GM19324 (cell line): ENCODE measurements at regions not wholly inside any gene's neighbourhood (a gene's known extent, or its start where the extent isn't known, plus 50 kb on each side); places are given as distances from the start of the nearest gene placed in this dataset.
"Not testable (repeated sequence)": the region's sequence is repeated elsewhere in the genome, so short reads cannot be mapped to it uniquely, and the experiment has no call there.

ENCODE experiments used
- ATAC-seq: cut with Tn5 transposase; IDR thresholded peaks from one replicate; pipeline ENCODE4 v1.9.1; 2021; ENCODE audit warnings: mild to moderate bottlenecking, moderate library complexity; ENCODE audit not compliant: unreplicated experiment, low FRiP score

DNA sequence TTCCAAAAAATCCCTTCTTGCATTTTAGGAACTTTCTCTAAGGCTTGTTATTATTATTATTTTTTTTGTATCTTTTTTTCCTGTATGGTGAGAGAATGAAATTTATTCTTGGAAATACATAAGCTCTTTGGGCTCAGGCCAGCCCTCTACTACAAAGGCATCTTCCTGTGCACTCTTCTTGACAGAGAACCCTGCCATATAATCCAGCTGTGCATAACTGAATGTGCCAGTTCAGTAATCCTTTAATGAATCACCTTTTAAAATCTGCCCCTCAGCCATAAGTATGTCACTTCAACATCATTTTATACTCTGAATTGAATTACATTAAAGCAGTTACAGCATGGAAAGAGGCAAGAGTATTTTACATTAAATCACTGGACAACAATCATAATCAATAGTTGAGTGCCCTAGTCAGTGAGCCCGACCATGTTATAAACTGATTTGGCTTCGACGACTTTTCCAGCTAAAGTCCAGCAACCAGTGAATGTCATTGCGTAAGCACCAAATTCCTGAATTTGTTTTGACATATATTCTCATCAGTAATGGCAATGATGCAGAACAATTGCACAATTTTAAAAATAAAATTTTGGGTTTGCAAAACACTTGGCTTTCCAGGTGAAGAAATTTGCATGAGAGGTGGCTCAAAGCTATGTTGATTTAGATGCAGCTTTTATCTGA, 59.2 kb upstream of the KCNK2 start:
- no peak for ATAC-seq

DNA sequence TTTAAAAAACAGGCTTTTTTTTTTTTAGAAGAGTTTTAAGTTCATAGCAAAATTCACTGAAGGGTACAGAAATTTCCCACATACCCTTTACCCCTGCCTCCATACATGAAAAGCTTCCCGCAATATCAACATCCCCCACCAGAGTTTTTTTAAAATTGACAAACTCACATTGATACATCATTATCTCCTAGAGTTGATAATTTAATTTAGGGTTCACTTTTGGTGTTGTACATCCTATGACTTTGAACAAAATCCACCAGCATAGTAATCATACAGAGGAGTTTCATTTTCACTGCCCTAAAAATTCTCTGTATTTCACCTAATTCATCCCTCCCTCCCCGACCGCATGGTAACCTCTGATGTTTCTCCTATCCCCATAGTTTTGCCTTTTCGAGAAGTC, 53.6 kb upstream of the KCNK2 start:
- ATAC-seq = no peak

DNA sequence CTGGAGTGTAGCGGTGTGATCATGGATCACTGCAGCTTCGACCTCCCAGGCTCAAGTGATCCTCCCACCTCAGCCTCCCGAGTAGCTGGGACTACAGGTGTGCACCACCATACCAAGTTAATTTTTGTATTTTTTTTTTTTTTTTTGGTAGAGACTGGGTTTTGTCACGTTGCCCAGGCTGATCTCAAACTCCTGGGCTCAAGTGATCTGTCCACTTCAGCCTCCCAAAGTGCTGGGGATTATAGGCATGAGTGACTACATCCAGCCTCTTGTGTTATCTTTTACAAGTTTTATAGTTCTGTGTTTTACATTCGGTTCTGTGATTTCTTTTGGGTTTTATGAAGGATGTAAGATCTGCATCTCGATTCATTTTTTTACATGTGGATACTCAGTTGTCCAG, 52.0 kb upstream of the KCNK2 start:
- ATAC-seq = not testable (repeated sequence)

DNA sequence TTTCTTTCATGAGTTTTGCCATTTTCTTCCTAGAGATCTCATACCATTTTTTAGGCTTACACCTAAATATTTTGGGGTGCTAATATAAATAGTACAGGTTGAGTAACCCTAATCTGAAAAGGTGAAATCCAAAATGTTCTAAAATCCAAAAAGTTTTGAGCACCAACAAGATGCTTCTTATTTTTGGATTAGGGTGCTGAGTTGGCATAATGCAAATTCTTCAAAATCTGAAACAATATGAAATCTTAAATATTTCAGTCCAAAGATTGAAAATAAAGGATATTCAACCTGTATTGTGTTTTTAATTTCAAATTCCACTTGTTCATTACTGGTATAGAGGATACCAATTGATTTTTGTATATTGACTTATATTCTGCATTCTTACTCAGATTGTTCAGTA, 51.1 kb upstream of the KCNK2 start:
- ATAC-seq = no peak
